AG09319 (cell line): ENCODE measurements at regions not wholly inside any gene's neighbourhood (a gene's known extent, or its start where the extent isn't known, plus 50 kb on each side); places are given as distances from the start of the nearest gene placed in this dataset.

Source experiments
- DNase-seq: peaks from one replicate; pipeline ENCODE4 v3.0.0-alpha.2; 2010; ENCODE audit warnings: low read depth; ENCODE audit errors: extremely low read depth
- TF ChIP-seq, protein P1 (sequence below): IDR thresholded peaks from 2 replicates; pipeline ENCODE4 v1.5.1; 2011; ENCODE audit warnings: low read depth, mild to moderate bottlenecking, inconsistent platforms, low read length, moderate library complexity

DNA sequence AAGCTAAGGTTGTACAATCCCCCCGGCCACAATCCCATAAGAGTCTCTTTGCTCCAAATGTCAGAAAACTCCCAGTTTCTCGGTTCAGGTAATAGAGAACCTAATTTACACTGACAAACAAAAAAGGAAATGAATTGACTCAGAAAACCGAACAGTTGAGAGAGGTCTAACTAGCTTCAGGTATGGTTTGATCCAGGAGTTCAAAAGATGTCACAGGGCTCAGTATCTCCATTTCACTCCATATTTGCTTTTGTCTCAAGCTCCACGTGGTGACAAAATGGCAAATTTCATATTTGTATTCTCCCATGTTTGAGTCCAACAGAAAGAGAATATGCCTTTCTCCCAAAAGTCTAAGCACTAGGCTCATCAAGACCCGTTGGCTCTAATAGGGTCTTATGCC is 117.4 kb downstream of the AXIN2 start:
- TF ChIP-seq, protein P1, sequence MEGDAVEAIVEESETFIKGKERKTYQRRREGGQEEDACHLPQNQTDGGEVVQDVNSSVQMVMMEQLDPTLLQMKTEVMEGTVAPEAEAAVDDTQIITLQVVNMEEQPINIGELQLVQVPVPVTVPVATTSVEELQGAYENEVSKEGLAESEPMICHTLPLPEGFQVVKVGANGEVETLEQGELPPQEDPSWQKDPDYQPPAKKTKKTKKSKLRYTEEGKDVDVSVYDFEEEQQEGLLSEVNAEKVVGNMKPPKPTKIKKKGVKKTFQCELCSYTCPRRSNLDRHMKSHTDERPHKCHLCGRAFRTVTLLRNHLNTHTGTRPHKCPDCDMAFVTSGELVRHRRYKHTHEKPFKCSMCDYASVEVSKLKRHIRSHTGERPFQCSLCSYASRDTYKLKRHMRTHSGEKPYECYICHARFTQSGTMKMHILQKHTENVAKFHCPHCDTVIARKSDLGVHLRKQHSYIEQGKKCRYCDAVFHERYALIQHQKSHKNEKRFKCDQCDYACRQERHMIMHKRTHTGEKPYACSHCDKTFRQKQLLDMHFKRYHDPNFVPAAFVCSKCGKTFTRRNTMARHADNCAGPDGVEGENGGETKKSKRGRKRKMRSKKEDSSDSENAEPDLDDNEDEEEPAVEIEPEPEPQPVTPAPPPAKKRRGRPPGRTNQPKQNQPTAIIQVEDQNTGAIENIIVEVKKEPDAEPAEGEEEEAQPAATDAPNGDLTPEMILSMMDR, result no peak
- no peak for DNase-seq

DNA sequence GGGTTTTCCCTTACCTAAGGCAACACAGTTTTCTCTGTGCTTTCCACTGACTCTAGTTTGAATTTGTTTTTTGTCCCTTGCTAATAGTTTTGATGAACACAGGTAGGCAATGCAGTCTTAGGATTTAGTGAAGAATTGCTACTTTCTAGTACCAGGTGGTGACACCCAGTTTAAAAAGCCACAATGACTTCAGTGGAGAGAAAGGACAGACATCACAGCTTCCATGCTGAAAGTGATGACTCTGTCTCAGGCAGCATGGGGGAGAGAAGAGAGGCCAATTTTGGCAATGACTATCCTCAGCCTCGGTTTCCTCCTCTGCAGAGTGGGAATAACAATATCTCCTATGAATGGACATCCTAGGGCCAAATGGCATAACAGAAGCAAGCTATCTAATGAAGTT is 118.8 kb downstream of the AXIN2 start:
- no peak for DNase-seq
- TF ChIP-seq, protein P1, result no peak

DNA sequence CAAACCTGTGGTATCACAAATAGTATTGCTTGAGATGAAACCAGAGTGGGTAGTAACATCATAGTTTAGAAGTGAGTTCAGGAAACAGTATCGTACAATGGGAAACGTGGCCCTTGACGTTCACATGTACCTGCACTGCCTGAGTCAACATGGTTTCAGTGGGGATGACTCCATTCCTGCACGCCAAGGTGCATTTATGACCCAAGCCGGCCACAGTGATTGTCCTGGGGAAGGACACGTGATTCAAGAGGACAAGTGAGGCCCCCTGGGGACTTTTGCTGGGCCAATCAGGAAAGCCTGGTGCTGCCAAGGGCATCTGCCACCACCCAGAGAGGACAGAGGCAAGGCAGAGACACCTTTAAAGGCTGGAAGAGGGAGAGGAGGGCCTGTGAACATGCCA is 119.2 kb downstream of the AXIN2 start:
- no peak for DNase-seq
- TF ChIP-seq, protein P1, result no peak

DNA sequence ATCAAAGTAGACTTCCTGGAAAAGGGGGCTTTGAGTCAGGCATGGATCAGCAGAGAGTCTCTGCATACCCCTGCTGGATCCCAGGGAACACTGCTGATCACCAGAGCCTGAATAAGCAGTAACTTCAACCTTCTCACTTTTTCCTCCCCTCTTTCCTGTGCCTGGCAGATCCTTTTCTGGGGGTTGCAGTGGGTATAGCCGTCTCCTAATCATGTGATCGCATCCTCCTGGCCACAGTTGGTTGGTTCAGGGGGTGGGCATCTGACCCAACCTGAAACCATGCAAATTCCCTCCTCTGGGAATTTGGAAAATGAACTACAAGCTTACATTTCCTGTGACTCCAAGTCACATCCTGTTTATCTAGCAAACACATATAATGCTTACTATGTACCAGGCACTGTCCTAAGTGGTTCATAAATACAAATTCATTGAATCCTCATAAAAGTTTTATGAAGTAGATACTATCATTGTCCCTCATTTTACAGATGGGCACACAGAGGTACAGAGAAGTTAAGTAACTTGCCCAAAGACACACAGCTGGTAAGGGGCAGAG is 120.3 kb downstream of the AXIN2 start:
- no peak for DNase-seq
- TF ChIP-seq, protein P1, result no peak

DNA sequence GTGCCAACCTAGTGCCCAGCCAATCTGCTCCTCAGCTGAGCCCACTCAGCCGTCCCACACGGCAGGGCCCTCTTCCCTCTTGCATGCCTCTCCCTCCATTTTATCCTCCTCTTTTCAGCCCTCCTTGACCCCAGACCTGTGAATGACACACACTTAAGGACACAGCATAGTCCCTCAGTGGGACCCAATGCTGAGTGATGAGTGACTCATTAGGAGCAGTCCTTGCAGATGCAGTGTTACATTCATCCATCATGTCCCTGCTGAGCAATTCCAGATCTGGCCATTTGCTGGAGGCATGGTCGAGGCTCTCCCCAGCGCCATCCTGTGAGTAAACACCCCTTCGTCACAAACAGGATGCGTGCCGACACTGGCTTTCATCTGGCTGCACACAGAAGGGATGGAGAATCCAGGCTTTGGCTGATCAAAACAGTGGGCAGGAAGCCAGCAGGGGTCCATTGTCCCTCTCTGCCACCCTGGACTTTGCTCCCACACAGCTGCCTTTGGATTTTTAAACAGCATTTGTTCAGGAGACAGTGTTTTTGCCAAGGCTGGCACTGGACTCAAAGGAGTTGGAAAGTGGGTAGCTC is 122.6 kb downstream of the AXIN2 start:
- no peak for DNase-seq
- TF ChIP-seq, protein P1, result no peak

DNA sequence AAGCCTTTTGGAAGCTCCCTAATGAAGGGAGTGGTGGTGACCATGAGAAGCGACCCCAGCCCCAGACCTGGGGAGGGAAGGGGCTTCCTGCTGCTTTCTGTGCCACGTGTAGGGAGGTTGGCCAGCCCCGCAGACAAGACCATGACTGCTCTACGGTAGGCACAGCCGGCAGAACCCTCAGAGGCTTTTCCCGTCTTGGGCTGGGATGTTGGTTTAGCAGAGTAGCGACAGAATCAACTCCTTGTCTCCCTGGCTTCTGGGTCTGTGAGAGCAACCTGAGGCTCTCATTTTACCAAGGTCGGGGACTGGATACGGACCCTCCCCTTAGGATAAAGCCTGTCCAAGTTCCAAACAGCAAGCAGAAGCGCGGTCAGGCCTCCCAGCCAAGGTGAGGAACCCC is 123.3 kb downstream of the AXIN2 start:
- no peak for DNase-seq
- TF ChIP-seq, protein P1, result no peak

DNA sequence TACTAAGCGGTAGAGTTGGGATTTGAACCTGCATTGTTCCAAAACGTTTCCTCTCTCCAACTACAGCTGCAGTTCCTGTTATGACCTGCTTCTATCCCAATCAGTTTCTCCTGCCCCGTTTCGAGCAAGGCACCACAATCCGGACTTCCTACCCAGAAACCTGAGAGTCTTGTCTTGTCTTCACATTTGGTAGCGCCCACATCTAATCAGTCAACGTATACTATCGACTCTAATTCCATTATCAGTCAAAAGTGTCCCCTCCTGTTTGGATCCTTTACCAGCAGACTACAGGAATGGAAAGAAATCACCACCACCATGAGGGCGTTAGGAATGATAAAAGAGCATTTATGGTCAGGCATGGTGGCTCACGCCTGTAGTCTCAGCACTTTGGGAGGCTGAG is 124.6 kb downstream of the AXIN2 start:
- DNase-seq, result no peak
- TF ChIP-seq, protein P1, result no peak
